ENCODE measurements at regions not wholly inside any gene's neighbourhood (a gene's known extent, or its start where the extent isn't known, plus 50 kb on each side); places are given as distances from the start of the nearest gene placed in this dataset.

DNA sequence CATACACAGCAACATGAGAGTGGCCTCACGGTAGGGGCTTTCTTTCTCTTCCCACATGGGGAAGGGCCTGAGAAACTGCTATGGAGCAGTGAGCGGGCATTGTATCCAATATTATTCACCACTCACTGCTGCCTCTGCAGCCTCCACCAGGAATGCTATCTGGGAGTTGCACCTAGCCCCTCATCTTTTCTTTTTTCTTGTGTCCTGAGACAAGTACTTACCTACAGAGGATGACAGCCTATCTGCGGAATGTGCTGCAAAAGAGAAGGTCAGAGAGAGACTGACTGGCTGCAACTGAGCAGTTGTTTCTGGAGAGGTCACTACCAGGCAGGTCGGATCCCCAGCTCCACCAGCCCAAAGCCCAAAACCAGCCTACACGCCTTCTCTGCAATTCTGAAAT lies 52.1 kb upstream of the HTATIP2 start:
- DNase-seq (ENCODE audit: low read depth), result no peak

DNA sequence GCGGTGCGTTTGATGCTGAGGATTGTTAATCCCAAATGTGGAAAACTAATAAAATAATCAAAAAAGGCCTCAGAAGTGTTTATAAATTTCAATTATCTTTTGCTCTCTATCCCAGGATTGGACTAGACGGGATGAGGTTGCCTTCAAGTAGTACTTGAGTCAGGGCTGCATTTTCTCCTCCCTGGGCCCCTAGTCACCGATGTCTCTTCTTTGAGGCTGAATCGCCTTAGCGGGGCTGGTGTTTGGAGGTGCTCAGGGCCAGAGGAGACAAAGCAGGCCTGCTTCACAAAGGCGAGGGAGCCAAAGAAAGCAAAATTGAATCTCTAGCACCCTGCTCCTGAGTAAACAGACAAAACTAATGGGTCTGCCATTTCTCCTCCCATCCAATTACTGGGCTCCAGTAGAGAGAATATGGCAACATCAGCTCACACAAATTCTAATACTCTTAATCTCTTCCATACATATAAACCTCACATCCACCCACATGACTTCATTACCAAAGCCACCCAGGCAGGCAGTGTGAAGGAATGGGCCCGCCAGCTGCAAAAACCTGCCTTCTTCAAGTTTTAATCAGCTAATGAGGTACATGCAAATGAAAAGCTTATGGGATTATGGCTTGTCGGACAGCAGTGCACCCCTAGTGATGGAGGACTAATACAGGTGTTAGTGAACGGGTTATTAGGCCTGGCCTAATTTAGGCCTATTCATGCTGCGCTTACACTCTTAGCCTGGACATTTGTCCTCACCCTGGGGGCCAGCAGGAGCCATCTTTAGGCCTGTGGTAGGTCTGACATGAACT lies 52.7 kb upstream of the HTATIP2 start:
- DNase-seq (ENCODE audit: low read depth), result no peak

DNA sequence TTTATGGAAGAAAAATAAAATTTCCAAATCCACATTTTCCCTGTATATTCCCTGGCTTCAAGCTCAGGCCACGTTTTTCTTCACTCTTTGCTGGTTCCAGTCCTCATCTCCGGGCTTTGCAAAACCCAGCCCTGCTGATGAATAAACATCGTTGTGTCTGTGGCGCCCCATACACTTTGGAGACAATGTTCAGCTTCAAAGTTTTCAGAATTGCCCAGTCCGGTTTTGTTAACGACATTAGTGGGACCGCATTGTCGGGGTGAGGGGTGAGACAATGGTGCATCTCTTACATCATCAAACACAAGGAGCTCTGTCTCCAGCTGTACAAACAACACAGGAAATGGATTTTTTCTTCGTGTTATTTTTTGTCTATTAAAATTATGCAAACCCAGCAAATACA lies 53.4 kb upstream of the HTATIP2 start:
- DNase-seq (ENCODE audit: low read depth), result no peak

DNA sequence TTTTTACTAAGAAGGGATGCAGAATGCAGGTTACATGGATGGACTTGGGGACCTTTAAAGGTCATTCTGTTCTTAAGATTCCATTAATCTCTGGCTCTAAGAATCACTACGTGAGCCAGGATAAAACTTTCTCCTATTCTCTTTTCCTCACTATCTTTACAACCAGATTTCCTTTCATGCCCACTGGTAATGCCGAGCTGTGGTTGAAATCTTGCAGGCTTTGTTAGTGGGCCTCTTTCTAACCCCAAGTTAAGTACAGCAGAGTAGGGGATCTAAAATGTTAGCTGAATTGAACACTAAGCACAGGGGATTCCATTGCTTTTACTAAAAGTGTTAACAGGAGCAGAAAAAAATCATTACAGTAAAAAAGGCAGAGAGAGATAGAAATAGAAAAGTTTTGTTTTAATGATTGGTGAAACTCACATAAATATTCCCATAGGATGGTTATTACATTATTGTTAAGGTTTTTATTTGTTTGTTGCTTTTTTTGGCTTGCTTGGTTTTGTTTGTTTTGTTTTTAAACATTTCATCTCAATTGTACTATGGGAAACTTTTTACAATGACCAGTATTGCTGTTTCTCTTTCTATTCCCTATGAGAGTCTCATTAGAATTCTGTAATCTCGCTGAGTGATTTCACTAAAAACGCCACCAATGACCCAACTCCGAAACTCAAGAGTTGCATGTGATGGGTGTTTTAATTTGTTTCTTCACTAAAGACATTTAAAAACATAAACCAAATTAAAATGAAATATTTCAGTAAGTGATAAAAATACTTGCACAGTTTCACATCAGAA lies 54.1 kb upstream of the HTATIP2 start:
- no peak for DNase-seq (ENCODE audit: low read depth)

DNA sequence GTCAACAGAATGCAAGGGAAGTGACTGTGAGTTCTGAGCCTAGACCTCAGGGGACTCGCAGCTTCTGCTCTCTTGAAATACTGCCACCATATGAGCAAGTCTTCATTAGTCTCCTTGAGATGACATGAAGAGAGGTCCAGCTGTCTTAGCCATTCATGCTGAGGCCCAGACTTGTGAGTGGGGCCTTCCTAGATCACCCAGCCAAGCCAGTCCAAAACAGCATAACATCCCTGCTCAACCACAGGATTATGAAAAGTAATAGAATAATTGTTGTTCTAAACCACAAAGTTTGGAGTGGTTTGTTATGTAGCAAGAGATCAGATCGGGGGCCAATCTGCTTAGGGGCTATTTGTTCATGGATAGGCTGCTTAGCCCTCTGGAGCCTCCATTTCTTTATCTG lies 54.9 kb upstream of the HTATIP2 start:
- no peak for DNase-seq (ENCODE audit: low read depth)

GRCh38 chr11:20303391-20303965 lies 60.0 kb upstream of the HTATIP2 start:
- DNase-seq (ENCODE audit: low read depth), result no peak

DNA sequence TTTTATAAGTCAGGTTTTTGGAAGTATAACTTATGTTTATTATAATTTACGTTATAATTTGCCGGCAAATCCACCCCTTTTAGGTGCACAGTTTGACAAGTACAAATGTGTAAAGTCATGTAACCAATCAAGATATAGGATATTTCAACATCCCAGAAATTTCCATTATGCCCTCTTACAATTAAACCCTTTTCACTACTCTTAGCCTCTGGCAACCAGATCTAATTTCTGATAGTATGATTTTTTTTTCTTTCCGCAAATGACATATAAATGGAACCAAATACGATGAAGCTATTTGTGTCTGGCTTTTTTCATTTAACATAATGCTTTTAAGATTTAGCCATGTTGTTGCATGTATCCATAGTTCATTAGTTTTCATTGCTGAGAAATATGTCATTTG lies 69.5 kb upstream of the HTATIP2 start:
- DNase-seq (ENCODE audit: low read depth), result no peak

DNA sequence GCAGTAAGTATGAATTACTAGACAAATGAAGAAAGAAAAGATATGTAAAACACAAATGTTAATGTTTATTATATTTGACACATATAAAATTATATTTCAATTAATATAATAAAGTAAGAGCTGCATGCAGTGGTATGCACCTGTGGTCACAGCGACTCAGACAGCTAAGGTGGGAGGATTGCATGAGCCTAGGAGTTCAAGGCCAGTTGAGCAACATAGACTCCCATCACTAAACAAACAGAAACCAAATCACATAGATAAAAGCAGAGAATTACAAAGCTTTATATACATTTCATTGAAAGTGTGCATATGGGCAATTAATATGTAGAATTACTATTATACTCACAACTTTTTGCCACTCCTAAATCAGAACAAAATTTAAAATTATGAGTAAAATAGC lies 70.0 kb upstream of the HTATIP2 start:
- DNase-seq (ENCODE audit: low read depth), result no peak

- DNase-seq (ENCODE audit: low read depth), result no peak
Measured at GRCh38 chr11:20289732-20290131, 73.8 kb upstream of the HTATIP2 start.

DNA sequence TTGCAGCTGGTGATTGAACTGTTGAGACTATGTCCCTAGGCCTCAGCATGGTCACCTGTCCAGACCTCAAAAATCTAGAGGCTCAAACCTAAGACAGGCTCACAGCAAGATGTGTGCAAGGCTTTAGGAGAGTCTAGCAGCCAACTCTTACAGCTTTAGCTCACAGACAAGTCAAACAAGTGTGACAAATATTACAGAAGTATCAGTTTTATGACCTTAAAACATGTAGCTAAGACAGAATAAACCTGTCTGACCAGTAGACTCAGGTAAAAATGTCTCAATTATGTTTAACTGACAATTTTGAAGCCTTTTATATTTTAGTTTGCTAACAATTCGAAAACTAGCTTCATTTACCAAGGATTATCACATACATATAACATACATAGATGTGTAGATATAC lies 80.0 kb upstream of the HTATIP2 start:
- no peak for DNase-seq (ENCODE audit: low read depth)

DNA sequence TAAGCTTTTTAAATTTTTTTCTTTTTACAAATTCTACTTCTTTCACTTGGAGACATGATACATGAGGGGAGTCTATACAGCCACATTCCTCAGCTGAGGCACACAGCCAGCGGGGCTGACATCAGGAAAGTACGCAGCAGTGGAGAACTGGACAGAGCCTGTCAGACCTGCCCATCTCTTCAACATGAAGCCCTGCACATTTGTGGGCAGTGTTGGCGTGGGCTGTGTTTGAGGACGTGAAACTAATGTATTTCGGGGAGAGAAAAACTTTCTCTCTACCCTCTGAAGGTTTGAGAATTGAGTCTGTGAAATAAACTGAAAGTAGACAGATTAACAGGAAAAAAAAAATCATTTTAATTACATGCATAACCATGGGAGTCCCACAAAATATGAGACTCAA lies 84.8 kb upstream of the HTATIP2 start:
- DNase-seq (ENCODE audit: low read depth), result no peak

- no peak for DNase-seq (ENCODE audit: low read depth)
Measured at GRCh38 chr11:20277014-20277413, 86.5 kb upstream of the HTATIP2 start.

DNA sequence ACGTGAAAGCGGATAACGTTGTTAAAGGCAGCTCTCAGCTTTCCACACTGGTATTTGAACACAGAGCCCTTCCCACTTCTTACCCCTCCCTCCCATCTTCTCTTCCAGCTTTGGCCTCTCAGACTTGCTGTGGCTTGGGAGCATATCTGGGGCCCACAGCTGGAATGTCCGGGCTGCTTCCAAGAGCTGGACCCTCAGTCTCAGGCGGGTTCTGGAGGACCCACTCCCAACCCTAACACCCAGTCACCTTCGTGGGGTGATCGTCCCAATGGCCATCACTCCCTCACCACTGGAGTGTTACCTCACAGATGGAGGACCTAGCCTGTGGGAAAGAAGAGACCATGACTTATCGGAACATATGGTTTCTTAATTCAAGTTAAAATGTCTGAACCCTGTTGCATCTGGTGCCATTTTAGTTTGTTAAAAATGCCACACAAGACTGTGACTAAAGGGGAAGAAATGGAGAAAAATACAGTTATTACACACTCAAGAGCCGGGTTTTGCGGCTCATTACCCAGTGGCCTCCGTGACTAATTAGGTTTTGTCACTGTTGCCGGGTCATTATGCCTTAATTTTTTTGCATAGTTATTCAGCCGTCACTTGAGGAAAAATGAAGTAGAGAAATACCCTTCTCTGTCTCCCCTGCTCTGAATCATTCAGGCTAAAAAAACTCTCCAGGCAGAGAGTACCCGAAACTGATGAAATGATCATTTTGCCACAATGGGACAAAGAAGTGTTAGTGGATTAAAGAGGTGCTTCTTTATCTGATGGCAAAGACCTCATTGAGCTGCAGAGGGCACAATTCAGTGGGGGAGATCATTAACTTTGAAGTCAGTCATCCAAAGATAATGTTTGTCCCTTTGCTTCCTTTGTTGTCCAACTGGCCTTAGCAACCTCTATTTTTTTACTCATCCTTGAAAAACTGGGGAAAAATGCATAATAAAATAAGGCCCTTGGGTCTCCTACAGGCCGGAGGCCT lies 87.2 kb upstream of the HTATIP2 start:
- DNase-seq (ENCODE audit: low read depth), result no peak

GRCh38 chr11:20274031-20274430 lies 89.5 kb upstream of the HTATIP2 start:
- no peak for DNase-seq (ENCODE audit: low read depth)

- no peak for DNase-seq (ENCODE audit: low read depth)
Measured at GRCh38 chr11:20261526-20261925, 101.3 kb upstream of the DBX1 start.

- DNase-seq (ENCODE audit: low read depth), result no peak
Measured at GRCh38 chr11:20260307-20260706, 100.0 kb upstream of the DBX1 start.

- peak; percentile 14 for DNase-seq (ENCODE audit: low read depth)
Measured at GRCh38 chr11:20259506-20259905, 99.2 kb upstream of the DBX1 start.

- DNase-seq (ENCODE audit: low read depth), result no peak
Measured at GRCh38 chr11:20258376-20258895, 98.2 kb upstream of the DBX1 start.

DNA sequence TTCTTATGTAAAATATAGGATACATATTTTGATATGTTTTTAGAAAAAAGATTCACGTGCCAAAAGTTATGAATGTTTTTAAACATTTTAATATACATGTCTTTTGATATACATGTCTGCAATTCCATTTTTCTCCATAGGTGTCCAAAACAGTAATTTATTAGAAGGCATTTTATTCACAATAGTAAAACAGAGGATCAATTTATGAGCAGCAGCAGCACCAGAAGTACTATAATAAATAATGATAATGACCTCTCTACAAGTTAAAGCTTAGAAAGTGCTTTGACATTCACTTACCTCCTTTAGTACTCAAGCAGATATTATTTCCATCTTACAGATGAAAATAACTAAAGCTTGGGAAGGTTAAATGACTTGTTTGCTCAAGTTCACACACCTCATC lies 96.7 kb upstream of the DBX1 start:
- DNase-seq (ENCODE audit: low read depth), result no peak

DNA sequence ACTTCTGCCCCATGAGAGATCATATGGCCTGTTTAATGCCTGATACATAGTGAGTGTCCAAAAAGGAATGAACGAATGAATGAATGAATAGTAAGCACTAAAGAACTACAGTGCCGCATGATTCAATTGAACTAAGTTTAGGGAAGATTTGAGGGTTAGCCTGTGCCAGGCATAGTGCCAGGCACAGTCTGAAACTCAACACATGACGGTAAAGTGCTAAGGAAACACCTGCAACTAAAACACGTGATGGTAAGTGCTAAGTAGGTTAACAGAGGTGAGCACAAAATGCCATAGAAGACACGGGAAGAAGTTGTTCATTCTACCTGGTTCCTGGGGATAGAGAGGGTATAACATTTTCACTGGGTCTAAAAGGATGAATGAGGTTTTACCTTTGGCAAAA lies 93.5 kb upstream of the DBX1 start:
- no peak for DNase-seq (ENCODE audit: low read depth)

DNA sequence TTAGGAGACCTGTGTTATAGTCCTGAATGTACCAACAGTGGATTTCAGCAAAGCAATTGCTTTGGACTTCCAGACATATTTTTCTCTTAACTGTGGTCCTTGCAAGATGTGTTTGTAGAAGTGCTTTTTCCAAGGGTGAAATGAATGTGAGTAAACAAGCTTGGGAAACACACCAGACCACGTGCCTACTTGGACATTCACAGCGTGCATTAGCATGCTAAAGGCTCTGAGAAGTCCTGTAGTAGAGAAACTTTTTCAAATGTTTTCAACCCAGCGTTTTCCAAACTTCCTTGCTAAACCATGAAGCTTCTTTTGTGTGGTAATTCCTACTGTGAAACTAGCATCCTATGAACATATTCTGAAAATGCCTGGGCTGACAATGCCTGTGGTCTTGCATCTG lies 91.2 kb upstream of the DBX1 start:
- DNase-seq (ENCODE audit: low read depth), result no peak

Data from M059J (cell line).